GM21367 (cell line): ENCODE measurements at regions not wholly inside any gene's neighbourhood (a gene's known extent, or its start where the extent isn't known, plus 50 kb on each side); places are given as distances from the start of the nearest gene placed in this dataset.

ENCODE experiments used
- ATAC-seq: cut with Tn5 transposase; IDR thresholded peaks from one replicate; pipeline ENCODE4 v1.9.1; 2021; ENCODE audit not compliant: unreplicated experiment

- ATAC-seq: no peak
These were observed 88.9 kb upstream of the IGLL5 start for GRCh38 chr22:22798716-22799115.

- no peak for ATAC-seq
These were observed 88.1 kb upstream of the IGLL5 start for GRCh38 chr22:22799561-22799960.

GRCh38 chr22:22800716-22801115 lies 86.9 kb upstream of the IGLL5 start:
- no peak for ATAC-seq

- no peak for ATAC-seq
These were observed 85.2 kb upstream of the IGLL5 start for GRCh38 chr22:22802339-22802970.

- no peak for ATAC-seq
These were observed 84.2 kb upstream of the IGLL5 start for GRCh38 chr22:22803285-22803853.

GRCh38 chr22:22810018-22810427 lies 77.6 kb upstream of the IGLL5 start:
- no peak for ATAC-seq

- no peak for ATAC-seq
These were observed 77.1 kb upstream of the IGLL5 start for GRCh38 chr22:22810471-22810870.

- no peak for ATAC-seq
These were observed 76.3 kb upstream of the IGLL5 start for GRCh38 chr22:22811016-22812009.

- ATAC-seq: no peak
These were observed 75.3 kb upstream of the IGLL5 start for GRCh38 chr22:22812031-22812905.

GRCh38 chr22:22813126-22814075 lies 74.2 kb upstream of the IGLL5 start:
- ATAC-seq: no peak

GRCh38 chr22:22814666-22815396 lies 72.8 kb upstream of the IGLL5 start:
- ATAC-seq: no peak

GRCh38 chr22:22815397-22816170 lies 72.0 kb upstream of the IGLL5 start:
- ATAC-seq: no peak

GRCh38 chr22:22816171-22816514 lies 71.5 kb upstream of the IGLL5 start:
- ATAC-seq: no peak

- ATAC-seq: no peak
These were observed 70.7 kb upstream of the IGLL5 start for GRCh38 chr22:22816766-22817410.

- ATAC-seq: no peak
These were observed 70.0 kb upstream of the IGLL5 start for GRCh38 chr22:22817468-22818201.

- no peak for ATAC-seq
These were observed 69.4 kb upstream of the IGLL5 start for GRCh38 chr22:22818202-22818538.
